ENCODE measurements at regions not wholly inside any gene's neighbourhood (a gene's known extent, or its start where the extent isn't known, plus 50 kb on each side); places are given as distances from the start of the nearest gene placed in this dataset.

DNA sequence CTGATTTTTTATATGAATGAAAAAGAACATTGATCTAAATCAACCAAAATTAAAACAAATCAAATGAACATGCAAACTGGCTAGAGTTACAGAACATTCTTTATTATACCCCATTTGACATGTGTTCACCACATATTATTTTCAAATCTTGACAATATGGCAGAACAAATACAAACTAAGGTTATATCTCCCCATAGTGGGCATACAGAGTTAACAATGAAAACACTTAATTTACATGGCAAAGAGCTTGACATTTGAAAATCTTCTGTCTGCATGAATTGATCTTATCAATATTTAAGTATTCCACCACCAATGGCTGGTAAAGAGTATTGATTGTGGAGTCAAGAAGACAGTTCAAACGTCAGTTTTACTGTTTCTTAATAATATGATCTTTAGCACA is 197.9 kb upstream of the ANO3 start:
- Mint-ChIP-seq H3K27me3 (ENCODE audit: low read depth) (no peaks in the 10 kb centered on the region), H3K36me3 (ENCODE audit: insufficient read depth) (no peaks in the 10 kb centered on the region), H3K4me1 (ENCODE audit: low read depth) (no peaks in the 10 kb centered on the region), H3K4me3 (no peak overlapping the region), H3K9me3 (peaks cover 21% of the 10 kb centered on the region)
- no peak for ATAC-seq
- DNase-seq, result no peak

DNA sequence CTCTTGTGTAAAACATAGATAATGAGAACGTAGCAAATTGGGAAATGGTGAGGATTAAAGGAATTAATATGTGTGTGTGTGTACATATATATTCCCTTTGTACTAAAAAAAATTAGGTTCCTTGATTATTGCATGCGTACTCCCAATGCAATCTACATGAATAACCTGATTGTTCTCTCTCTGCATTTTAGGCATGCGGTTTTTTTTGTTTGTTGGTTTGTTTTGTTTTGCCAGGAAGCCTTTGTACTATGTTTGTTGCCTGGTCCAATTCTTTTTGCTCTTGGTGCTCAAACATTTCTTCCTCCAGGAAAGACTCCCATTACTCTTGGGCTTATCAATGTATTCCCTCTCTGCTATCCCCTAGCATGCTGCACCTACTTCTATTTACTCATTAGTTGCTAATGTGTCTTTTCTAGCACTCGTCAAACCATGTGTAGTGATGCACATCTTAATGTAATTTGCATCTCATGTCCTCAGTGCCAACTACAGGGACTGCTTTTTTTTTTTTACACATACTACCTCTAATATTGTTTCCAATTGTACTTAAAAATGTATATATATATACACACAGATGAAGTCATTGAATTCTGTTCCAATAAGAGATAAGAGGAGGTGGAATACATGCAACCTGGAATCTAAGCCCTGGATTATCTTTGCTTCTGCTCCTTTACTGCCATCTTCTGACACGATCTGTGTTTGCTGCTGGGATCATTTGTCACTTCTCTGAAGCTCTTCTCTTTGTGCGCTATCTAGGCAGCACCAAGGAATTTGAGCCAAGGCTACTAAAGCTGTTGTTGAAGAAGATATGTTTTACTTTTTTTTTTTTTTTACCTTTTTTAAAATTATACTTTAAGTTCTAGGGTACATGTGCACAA is 197.2 kb upstream of the ANO3 start:
- H3K36me3 Mint-ChIP-seq (ENCODE audit: insufficient read depth), result no peaks in the 10 kb centered on the region
- peaks cover 18% of the 10 kb centered on the region for H3K9me3 Mint-ChIP-seq
- no peak overlapping the region for H3K4me3 Mint-ChIP-seq
- ATAC-seq (no peak), DNase-seq (no peak)
- H3K27me3 Mint-ChIP-seq (ENCODE audit: low read depth), result no peaks in the 10 kb centered on the region
- H3K4me1 Mint-ChIP-seq (ENCODE audit: low read depth), result no peaks in the 10 kb centered on the region

DNA sequence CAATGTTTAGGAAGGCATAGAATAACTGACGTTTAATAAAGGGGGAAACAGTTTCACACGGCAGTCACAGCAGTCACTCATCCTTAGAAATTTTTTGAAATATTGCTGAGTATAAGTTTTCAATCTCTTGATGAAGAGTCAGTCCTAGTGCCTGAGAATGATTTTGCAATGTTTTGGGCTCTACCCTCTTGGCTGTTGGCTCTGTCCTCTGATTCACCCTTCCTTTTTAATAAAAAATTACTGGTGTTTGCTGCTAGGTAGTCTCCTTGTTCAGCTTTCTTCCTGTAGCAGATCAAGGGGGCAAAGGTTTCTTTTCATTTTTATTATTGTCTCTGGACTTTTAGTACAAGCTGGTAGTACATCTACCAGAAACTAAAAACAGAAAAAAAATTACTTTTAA is 194.3 kb upstream of the ANO3 start:
- DNase-seq (no peak), ATAC-seq (no peak)
- H3K9me3 Mint-ChIP-seq, result peaks cover 15% of the 10 kb centered on the region
- H3K27me3 Mint-ChIP-seq (ENCODE audit: low read depth), result no peaks in the 10 kb centered on the region
- H3K4me3 Mint-ChIP-seq, result no peak overlapping the region
- H3K4me1 Mint-ChIP-seq (ENCODE audit: low read depth), result no peaks in the 10 kb centered on the region
- H3K36me3 Mint-ChIP-seq (ENCODE audit: insufficient read depth), result no peaks in the 10 kb centered on the region

DNA sequence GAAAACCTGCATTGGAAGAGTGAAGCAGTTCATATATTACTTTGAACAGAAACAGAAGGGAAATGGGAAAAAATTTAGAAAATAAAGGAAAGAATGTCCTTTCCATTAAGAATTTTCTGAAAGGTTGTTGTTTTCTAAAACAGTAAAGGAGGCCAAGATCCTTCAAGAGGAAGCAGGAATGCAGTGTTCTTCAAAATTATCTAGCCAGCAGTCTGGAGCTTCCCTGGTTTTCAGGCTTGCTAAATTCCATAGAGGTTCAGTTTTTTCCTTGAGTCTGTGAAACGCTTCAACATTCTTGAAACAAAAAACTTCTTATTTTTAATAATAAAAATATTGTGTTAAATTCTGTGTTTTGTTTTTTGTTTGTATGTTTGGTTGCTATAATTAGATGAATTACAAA is 189.0 kb upstream of the ANO3 start:
- Mint-ChIP-seq H3K4me3 (no peak overlapping the region), H3K36me3 (ENCODE audit: insufficient read depth) (no peaks in the 10 kb centered on the region), H3K4me1 (ENCODE audit: low read depth) (no peaks in the 10 kb centered on the region), H3K9me3 (no peaks in the 10 kb centered on the region), H3K27me3 (ENCODE audit: low read depth) (no peaks in the 10 kb centered on the region)
- ATAC-seq, result no peak
- no peak for DNase-seq

DNA sequence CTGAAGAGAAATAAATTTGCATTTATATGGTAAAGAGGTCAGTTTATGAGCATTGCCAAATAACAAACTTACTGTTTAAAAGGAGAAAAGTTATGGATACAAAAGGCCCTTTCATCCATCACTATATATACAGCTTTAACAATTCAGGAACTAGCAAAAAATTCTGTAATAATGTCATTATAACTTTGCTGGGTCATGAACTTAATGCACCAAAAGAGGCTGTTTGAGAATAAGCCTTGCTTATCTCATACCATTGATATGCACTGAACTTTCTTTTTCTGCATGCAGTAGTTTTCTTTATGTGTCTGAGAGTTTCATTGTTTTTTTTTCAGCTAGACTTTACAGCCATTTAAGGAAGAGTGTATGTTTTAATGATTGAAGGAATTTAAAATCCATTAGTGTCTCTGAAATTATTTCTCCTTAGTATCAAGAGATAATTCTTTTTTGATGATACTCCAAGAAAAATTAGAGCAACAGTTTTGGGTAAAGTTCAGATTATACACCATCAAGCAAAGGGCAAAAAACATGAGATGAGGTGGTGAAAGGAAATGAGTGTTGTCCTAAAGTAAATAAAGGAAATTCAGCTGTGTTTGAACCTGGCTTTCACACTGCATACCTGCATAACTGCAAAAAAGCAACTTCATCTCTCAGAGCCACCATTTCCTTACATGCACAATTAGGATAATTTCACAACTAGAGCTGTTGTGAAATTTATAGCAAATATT is 188.2 kb upstream of the ANO3 start:
- Mint-ChIP-seq H3K27me3 (ENCODE audit: low read depth) (no peaks in the 10 kb centered on the region), H3K4me3 (no peak overlapping the region), H3K4me1 (ENCODE audit: low read depth) (no peaks in the 10 kb centered on the region), H3K36me3 (ENCODE audit: insufficient read depth) (no peaks in the 10 kb centered on the region), H3K9me3 (no peaks in the 10 kb centered on the region)
- ATAC-seq (no peak), DNase-seq (no peak)

DNA sequence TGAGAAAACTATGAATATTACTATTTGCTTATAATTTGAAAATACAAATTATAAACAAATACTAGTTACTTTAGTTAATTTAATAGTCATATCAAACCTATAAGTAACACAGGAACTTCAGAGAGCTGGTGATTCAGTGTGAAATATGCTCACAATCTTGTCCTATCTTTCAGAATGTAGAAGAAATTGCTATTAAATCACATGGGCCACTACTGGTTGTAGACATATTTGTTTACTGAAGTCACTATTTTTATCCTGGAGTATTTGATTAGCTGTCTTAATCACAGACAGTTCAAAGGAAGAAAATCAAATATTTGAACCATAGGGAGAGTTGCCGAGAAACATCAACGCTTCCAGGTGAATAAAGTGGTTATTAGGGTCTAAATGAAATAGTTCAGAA is 187.6 kb upstream of the ANO3 start:
- ATAC-seq, result no peak
- H3K4me3 Mint-ChIP-seq, result no peak overlapping the region

DNA sequence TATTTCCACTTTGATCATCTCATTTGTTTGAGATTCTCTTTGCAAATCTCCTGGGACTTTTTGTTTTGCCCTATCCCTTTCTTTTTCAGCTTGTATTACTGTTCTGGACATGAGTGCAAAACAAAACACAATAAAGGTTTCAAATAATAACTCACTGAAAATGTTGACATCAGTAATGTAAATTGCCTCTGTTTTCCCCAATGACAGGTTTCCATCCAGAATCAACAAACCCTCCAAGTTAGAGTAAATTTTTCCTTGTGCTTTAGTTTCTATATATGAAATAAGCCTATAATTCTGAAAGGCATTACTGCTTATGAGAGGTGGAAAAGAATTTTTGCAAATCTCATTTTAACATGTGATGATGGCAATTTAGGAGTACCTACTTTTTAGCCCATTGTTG is 187.0 kb upstream of the ANO3 start:
- Mint-ChIP-seq H3K4me1 (ENCODE audit: low read depth) (no peaks in the 10 kb centered on the region), H3K4me3 (no peak overlapping the region), H3K27me3 (ENCODE audit: low read depth) (no peaks in the 10 kb centered on the region), H3K9me3 (peaks cover 3% of the 10 kb centered on the region), H3K36me3 (ENCODE audit: insufficient read depth) (no peaks in the 10 kb centered on the region)
- ATAC-seq (no peak), DNase-seq (no peak)

More for the DNA sequence above, 187.6 kb upstream of the ANO3 start:
- Mint-ChIP-seq H3K36me3 (ENCODE audit: insufficient read depth) (no peaks in the 10 kb centered on the region), H3K4me1 (ENCODE audit: low read depth) (no peaks in the 10 kb centered on the region), H3K27me3 (ENCODE audit: low read depth) (no peaks in the 10 kb centered on the region), H3K9me3 (peaks cover 2% of the 10 kb centered on the region)
- DNase-seq, result no peak

DNA sequence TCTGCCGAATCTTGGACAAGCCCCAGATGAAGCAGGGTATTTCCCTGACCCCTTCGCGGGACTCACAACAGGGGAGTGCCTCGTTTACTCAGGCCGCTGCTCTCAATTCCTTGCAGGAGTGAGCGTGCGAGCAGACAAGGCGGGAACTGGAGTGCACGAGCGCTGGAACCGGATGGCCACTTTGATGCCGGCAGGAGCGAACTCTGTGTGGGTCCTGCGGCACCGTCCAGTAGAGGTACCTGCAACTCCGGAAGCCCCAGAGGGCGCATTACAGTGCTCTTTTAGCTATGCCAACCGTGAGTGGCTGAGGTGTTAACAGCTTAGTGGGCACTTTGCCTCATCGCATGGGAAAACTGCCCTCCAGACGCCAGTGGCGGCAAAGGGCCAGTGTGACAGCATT is 182.3 kb upstream of the ANO3 start:
- no peaks in the 10 kb centered on the region for H3K36me3 Mint-ChIP-seq (ENCODE audit: insufficient read depth)
- DNase-seq, result no peak
- no peaks in the 10 kb centered on the region for H3K27me3 Mint-ChIP-seq (ENCODE audit: low read depth)
- peaks cover 3% of the 10 kb centered on the region for H3K9me3 Mint-ChIP-seq
- no peak for ATAC-seq
- H3K4me1 Mint-ChIP-seq (ENCODE audit: low read depth), result no peaks in the 10 kb centered on the region
- no peak overlapping the region for H3K4me3 Mint-ChIP-seq

DNA sequence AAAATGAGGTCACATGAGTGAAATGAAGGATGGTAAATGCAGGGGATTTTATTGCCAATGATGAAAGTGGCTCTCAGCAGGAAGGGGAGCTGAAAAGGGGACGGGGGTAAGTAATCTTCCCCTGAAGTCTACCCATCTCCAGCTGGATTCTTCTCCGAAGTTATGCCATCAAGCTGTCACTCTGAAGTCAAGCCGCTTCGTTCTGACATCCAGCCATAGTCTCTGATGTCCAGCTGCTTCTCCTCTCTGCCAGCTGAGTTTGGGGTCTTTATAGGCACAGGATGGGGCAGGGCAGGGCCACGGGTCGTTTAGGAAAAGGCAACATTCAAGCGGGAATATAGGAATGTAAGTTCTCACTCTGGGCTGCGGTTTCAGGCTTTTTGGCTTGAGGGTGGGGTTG is 181.9 kb upstream of the ANO3 start:
- ATAC-seq (no peak), DNase-seq (no peak)
- Mint-ChIP-seq H3K4me3 (no peak overlapping the region), H3K9me3 (peaks cover 3% of the 10 kb centered on the region), H3K36me3 (ENCODE audit: insufficient read depth) (no peaks in the 10 kb centered on the region), H3K4me1 (ENCODE audit: low read depth) (no peaks in the 10 kb centered on the region), H3K27me3 (ENCODE audit: low read depth) (no peaks in the 10 kb centered on the region)

DNA sequence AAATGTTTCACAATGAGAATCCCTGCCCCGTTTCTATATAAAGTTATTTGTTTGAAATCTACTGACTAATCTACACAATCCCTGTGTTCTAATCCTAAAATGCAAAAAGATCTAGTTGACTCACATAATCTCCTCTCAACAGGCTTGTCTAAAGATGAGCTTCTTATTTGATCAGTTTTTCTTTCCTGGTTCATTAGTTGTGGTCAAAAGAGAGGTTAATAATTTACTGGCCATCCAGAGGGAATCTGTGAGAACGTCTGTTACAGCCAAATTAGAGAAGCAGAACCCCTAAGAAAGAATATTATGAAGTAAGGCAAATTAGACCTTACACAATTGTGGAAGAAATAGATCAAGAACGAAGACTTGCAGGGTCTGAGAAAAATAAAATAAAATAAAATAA is 173.7 kb upstream of the ANO3 start:
- Mint-ChIP-seq H3K9me3 (peaks cover 3% of the 10 kb centered on the region), H3K4me3 (no peak overlapping the region), H3K27me3 (ENCODE audit: low read depth) (no peaks in the 10 kb centered on the region), H3K4me1 (ENCODE audit: low read depth) (no peaks in the 10 kb centered on the region), H3K36me3 (ENCODE audit: insufficient read depth) (no peaks in the 10 kb centered on the region)
- no peak for DNase-seq
- no peak for ATAC-seq

DNA sequence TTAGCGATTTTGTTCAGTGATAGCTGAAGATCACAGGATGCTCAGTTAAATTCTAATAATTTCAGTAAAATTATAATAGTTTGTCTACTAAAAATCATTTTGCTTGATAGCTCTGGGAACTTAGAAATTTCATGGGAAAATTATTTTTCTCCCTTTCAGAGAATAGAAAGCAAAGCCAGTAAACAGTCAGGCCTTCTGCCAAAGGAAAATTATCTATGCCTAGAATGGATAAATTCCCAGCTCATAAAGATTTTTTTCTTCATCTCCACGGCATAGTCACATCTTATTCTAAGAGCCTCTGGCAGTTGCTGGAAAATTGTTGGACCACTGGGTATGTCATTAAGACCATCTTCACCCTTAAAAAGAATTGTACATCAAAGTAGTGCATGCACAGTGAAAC is 169.6 kb upstream of the ANO3 start:
- ATAC-seq, result no peak
- H3K9me3 Mint-ChIP-seq, result peaks cover 7% of the 10 kb centered on the region
- no peaks in the 10 kb centered on the region for H3K27me3 Mint-ChIP-seq (ENCODE audit: low read depth)
- no peaks in the 10 kb centered on the region for H3K4me1 Mint-ChIP-seq (ENCODE audit: low read depth)
- H3K4me3 Mint-ChIP-seq, result no peak overlapping the region
- DNase-seq, result no peak
- no peaks in the 10 kb centered on the region for H3K36me3 Mint-ChIP-seq (ENCODE audit: insufficient read depth)

DNA sequence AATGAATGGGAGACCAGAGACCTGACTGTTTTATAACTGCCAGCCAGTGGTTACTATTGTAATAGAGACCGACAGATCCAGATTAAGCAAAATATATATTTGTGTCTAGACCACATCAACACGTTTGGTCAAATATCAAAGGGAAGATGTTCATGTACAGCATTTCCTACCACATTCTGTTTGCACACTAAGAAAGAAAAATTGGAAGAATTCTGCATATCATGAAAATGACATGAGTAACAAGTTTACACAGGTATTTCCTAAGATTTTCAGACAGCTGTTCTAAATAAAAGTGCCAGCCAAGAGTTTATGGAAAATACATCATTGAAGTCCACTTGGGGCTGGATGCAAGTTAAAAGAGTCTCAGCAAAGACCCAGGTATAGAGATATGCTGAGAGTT is 145.5 kb upstream of the ANO3 start:
- no peak for DNase-seq
- no peaks in the 10 kb centered on the region for H3K36me3 Mint-ChIP-seq (ENCODE audit: insufficient read depth)
- H3K9me3 Mint-ChIP-seq, result peaks cover 6% of the 10 kb centered on the region
- no peaks in the 10 kb centered on the region for H3K27me3 Mint-ChIP-seq (ENCODE audit: low read depth)
- no peak for ATAC-seq
- H3K4me3 Mint-ChIP-seq, result no peak overlapping the region
- no peaks in the 10 kb centered on the region for H3K4me1 Mint-ChIP-seq (ENCODE audit: low read depth)

DNA sequence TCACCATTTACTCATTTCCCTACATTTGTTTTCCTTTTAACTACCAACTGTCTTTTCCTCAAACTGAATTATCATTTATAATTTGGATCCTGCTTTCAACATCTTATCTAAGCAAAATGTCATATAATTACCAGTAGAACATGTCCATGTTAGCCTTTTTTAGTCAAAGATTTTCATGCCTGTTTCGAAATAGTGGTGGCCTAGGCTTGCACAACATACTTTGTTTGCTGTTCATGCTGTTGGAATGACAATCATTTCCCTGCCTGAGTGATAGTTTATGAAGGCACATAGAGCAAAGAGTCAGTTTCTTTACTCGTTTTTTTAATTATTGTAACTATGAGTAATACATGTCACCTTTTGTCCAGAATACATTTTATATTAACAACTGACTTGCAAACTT is 144.3 kb upstream of the ANO3 start:
- Mint-ChIP-seq H3K36me3 (ENCODE audit: insufficient read depth) (no peaks in the 10 kb centered on the region), H3K9me3 (peaks cover 9% of the 10 kb centered on the region), H3K4me3 (no peak overlapping the region), H3K27me3 (ENCODE audit: low read depth) (no peaks in the 10 kb centered on the region), H3K4me1 (ENCODE audit: low read depth) (no peaks in the 10 kb centered on the region)
- no peak for ATAC-seq
- no peak for DNase-seq

DNA sequence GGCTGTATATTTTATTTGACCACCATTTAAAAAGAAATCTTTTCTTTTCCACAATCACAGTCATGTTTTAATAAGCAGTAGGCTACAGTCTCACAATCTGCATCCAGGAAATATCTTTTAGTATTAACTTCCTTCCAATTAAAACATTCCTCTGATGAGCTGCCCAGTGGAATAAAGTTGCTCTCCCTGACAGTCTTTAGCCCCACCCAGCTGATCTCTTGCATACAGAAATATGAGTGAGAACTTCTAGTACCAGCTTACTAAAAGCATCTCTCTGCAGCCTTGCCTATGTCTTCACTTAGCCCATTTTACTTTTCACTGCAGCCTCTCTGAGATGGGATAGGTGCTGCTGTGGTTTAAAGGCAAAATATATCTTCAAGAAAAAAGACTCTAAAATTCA is 143.4 kb upstream of the ANO3 start:
- ATAC-seq (no peak), DNase-seq (no peak)
- H3K27me3 Mint-ChIP-seq (ENCODE audit: low read depth), result no peaks in the 10 kb centered on the region
- H3K9me3 Mint-ChIP-seq, result peaks cover 9% of the 10 kb centered on the region
- H3K4me1 Mint-ChIP-seq (ENCODE audit: low read depth), result no peaks in the 10 kb centered on the region
- no peak overlapping the region for H3K4me3 Mint-ChIP-seq
- no peaks in the 10 kb centered on the region for H3K36me3 Mint-ChIP-seq (ENCODE audit: insufficient read depth)

DNA sequence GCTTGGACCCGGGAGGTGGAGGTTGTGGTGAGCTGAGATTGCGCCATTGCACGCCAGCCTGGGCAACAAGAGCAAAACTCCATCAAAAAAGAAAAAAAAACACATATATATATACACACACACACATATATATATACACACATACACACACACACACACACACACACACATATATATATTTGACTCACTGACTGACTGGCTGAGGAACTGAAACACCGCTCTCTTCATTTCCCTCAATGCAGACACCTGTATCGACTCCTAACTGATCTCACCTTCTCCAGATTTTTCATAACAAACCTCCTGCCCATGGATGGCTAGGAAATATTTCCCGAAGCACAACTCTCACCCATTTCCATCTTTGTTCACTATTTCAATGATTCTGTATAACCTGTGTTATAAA is 140.7 kb upstream of the ANO3 start:
- Mint-ChIP-seq H3K9me3 (peaks cover 7% of the 10 kb centered on the region), H3K27me3 (ENCODE audit: low read depth) (no peaks in the 10 kb centered on the region), H3K4me1 (ENCODE audit: low read depth) (no peaks in the 10 kb centered on the region), H3K4me3 (no peak overlapping the region), H3K36me3 (ENCODE audit: insufficient read depth) (no peaks in the 10 kb centered on the region)
- DNase-seq (no peak), ATAC-seq (no peak)
